ENCODE measurements at regions not wholly inside any gene's neighbourhood (a gene's known extent, or its start where the extent isn't known, plus 50 kb on each side); places are given as distances from the start of the nearest gene placed in this dataset.

DNA sequence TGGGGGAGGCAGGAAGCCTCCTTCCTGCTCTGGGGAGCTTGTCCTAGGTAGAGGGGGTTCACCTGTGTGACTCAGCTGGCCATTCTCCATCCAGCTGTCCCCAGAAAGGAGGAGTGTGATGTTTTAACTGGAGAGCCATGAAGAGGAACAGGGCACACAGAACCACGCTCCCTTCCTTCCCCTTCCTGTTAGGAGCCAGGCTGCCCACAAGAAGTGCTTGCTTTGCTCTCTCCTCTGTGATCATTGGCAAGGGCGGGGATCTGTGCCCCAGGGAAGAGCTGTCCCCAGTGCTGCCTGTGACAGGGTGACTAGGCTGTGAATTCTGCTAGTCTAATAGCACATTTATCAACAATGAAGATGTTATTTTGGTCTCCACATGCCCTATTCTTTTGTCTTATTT, 169.6 kb upstream of the GATB start:
- H3K9me3 ChIP-seq (ENCODE audit: control insufficient read depth, low read length), result no peaks in the 10 kb centered on the region
- H3K27me3 ChIP-seq (ENCODE audit: control insufficient read depth, insufficient read depth, low read length, poor library complexity, severe bottlenecking), result no peaks in the 10 kb centered on the region
- no peak overlapping the region for H3K27ac ChIP-seq (ENCODE audit: insufficient read depth, low read depth, low read length, poor library complexity, severe bottlenecking)
- no peak overlapping the region for H3K4me3 ChIP-seq (ENCODE audit: insufficient read depth, low read depth, low read length)
- WGBS, 2 experiments, result 89 to 93% methylated on average over 2 of the region's 2 CpGs
- H3K4me1 ChIP-seq (ENCODE audit: control insufficient read depth, insufficient read depth, low read length), result no peaks in the 10 kb centered on the region
- H3K36me3 ChIP-seq (ENCODE audit: control insufficient read depth, insufficient read depth, low read length), result no peaks in the 10 kb centered on the region

DNA sequence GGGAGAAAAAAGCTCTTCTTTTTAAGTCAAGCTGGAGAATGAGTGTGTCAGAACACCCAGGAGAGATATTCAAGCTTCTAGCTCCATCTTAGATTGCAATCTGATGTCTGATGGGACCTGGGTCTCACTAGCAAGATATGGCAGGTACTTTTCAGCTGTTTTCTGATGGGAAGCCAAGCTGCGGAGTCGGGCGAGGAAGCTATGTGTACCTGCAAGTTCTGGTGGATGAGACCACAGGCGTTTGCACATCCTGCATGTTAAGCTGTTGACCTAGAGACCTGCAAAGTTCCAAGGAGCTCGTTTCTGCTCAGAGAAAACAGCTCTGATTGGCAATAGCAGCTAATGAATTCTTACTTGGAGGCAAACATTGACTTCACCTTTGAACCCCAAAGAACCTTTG, 167.3 kb upstream of the GATB start:
- no peaks in the 10 kb centered on the region for H3K36me3 ChIP-seq (ENCODE audit: control insufficient read depth, insufficient read depth, low read length)
- 93 to 94% methylated on average over 5 of the region's 5 CpGs for WGBS, 2 experiments
- H3K4me3 ChIP-seq (ENCODE audit: insufficient read depth, low read depth, low read length), result no peak overlapping the region
- no peaks in the 10 kb centered on the region for H3K27me3 ChIP-seq (ENCODE audit: control insufficient read depth, insufficient read depth, low read length, poor library complexity, severe bottlenecking)
- no peaks in the 10 kb centered on the region for H3K9me3 ChIP-seq (ENCODE audit: control insufficient read depth, low read length)
- no peaks in the 10 kb centered on the region for H3K4me1 ChIP-seq (ENCODE audit: control insufficient read depth, insufficient read depth, low read length)
- H3K27ac ChIP-seq (ENCODE audit: insufficient read depth, low read depth, low read length, poor library complexity, severe bottlenecking), result no peak overlapping the region

DNA sequence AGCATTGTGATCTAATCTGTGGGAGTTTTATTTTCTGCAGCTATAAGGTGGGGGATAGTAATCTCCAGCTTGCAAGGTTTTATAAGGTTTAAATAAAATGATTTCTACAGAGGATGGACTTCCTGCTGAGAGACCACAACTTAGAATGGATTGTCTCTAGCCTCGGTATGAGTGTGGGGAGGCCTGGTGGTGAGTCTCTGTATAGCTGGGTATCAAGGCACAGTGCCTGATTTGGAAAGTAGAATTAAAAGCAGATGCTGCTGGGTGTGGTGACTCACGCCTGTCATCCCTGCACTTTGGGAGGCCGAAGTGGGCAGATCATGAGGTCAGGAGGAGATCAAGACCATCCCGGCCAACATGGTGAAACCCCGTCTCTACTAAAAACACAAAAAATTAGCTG, 162.0 kb upstream of the GATB start:
- H3K36me3 ChIP-seq (ENCODE audit: control insufficient read depth, insufficient read depth, low read length), result no peaks in the 10 kb centered on the region
- peaks cover 8% of the 10 kb centered on the region for H3K4me1 ChIP-seq (ENCODE audit: control insufficient read depth, insufficient read depth, low read length)
- no peaks in the 10 kb centered on the region for H3K9me3 ChIP-seq (ENCODE audit: control insufficient read depth, low read length)
- H3K27ac ChIP-seq (ENCODE audit: insufficient read depth, low read depth, low read length, poor library complexity, severe bottlenecking), result no peak overlapping the region
- 89 to 93% methylated on average over 5 of the region's 5 CpGs for WGBS, 2 experiments
- H3K4me3 ChIP-seq (ENCODE audit: insufficient read depth, low read depth, low read length), result no peak overlapping the region
- H3K27me3 ChIP-seq (ENCODE audit: control insufficient read depth, insufficient read depth, low read length, poor library complexity, severe bottlenecking), result no peaks in the 10 kb centered on the region

DNA sequence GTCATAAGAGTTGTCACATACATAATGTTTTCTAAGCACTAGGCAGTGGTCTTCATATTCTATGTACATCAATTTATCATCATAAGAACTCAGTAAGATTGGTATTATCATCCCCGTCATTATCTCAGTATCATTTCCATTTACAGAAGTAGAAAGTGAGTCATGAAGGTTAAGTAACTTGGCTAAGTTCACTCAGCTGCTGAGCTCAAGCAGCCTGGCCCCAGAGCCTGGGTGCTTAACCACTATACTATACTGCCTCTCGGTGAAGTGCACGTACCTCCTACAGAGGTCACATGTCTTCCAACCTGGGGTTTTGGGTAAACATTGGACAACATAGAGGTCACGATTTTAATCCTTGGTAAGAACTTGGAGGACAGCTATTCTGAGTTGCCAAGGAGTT, 161.5 kb upstream of the GATB start:
- no peaks in the 10 kb centered on the region for H3K9me3 ChIP-seq (ENCODE audit: control insufficient read depth, low read length)
- H3K4me3 ChIP-seq (ENCODE audit: insufficient read depth, low read depth, low read length), result no peak overlapping the region
- no peak overlapping the region for H3K27ac ChIP-seq (ENCODE audit: insufficient read depth, low read depth, low read length, poor library complexity, severe bottlenecking)
- no peaks in the 10 kb centered on the region for H3K36me3 ChIP-seq (ENCODE audit: control insufficient read depth, insufficient read depth, low read length)
- no peaks in the 10 kb centered on the region for H3K27me3 ChIP-seq (ENCODE audit: control insufficient read depth, insufficient read depth, low read length, poor library complexity, severe bottlenecking)
- WGBS, 2 experiments, result 91 to 94% methylated on average over 3 to 4 of the region's 4 CpGs
- peaks cover 11% of the 10 kb centered on the region for H3K4me1 ChIP-seq (ENCODE audit: control insufficient read depth, insufficient read depth, low read length)

DNA sequence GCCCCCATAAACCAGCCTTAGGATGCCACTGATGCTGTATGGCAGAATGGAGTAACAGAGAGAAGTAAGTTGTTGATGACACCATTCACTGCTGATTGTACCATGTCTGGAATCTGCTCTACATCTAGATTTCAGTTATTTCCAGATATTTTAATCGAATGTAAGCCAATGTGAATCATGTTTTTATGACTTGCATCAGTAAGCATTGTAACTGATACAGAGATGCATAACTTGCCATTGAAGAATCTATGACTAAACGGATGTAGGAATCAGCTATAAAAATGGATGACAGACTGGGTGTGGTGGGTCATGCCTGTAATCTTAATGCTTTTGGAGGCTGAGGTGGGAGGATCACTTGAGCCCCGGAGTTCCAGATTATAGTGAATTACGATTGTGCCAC, 161.0 kb upstream of the GATB start:
- Histone ChIP-seq H3K36me3 (ENCODE audit: control insufficient read depth, insufficient read depth, low read length) (no peaks in the 10 kb centered on the region), H3K9me3 (ENCODE audit: control insufficient read depth, low read length) (no peaks in the 10 kb centered on the region), H3K27me3 (ENCODE audit: control insufficient read depth, insufficient read depth, low read length, poor library complexity, severe bottlenecking) (no peaks in the 10 kb centered on the region), H3K4me3 (ENCODE audit: insufficient read depth, low read depth, low read length) (no peak overlapping the region), H3K4me1 (ENCODE audit: control insufficient read depth, insufficient read depth, low read length) (peaks cover 11% of the 10 kb centered on the region), H3K27ac (ENCODE audit: insufficient read depth, low read depth, low read length, poor library complexity, severe bottlenecking) (no peak overlapping the region)
- 78 to 92% methylated on average over 4 of the region's 4 CpGs for WGBS, 2 experiments

DNA sequence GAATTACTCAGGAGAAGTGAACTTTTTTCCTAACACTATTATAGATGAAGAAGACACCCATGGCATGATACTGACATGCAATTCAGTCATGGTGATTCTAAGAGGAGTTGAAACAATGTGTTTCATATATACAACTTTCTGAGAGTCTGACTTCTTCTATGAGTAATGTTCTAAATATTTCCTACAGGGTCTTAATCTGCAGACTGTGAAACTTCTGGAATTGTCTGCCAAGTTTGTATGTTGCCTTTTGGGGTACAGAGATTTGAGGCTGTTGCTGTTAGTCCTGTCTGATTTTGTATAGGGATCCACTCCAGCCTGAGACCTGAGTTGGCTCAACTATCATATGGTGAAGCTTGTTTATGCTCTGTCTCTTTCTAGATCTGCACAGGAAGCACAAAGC, 160.6 kb upstream of the GATB start:
- Histone ChIP-seq H3K36me3 (ENCODE audit: control insufficient read depth, insufficient read depth, low read length) (no peaks in the 10 kb centered on the region), H3K9me3 (ENCODE audit: control insufficient read depth, low read length) (no peaks in the 10 kb centered on the region), H3K4me3 (ENCODE audit: insufficient read depth, low read depth, low read length) (no peak overlapping the region), H3K27ac (ENCODE audit: insufficient read depth, low read depth, low read length, poor library complexity, severe bottlenecking) (no peak overlapping the region), H3K27me3 (ENCODE audit: control insufficient read depth, insufficient read depth, low read length, poor library complexity, severe bottlenecking) (no peaks in the 10 kb centered on the region), H3K4me1 (ENCODE audit: control insufficient read depth, insufficient read depth, low read length) (peaks cover 11% of the 10 kb centered on the region)

DNA sequence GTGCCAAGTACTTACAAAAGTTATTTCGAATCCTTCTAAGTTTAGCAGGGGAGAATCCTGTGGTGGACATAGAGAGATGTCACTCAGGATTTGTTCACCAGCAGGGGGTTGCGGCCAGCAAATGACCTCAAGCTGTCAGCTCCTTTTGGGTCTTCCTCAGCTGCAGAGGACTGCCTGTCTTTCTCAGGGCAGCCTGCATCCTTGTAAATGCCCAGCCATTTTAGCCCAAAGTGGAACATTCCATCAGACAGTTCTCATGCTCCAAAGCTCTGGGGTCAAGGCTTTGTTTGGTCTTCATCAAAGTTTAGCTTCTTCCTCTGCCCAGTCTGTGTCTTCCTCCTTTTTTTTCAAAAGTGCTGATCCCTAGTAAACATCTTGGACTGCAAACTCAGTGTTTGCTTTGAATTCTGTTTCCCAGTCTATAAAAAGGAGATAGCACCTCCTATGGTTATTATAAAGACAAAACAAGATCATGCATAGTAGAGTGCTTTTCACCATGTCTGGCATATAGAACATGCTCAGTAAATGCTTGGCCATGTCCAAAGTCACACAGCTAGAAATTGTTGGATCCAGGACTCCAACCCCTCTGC, 156.4 kb upstream of the GATB start:
- no peaks in the 10 kb centered on the region for H3K36me3 ChIP-seq (ENCODE audit: control insufficient read depth, insufficient read depth, low read length)
- no peak overlapping the region for H3K4me3 ChIP-seq (ENCODE audit: insufficient read depth, low read depth, low read length)
- WGBS, 2 experiments, result 30 to 37% methylated on average over 2 of the region's 2 CpGs
- H3K4me1 ChIP-seq (ENCODE audit: control insufficient read depth, insufficient read depth, low read length), result peaks cover 16% of the 10 kb centered on the region
- H3K27ac ChIP-seq (ENCODE audit: insufficient read depth, low read depth, low read length, poor library complexity, severe bottlenecking), result no peak overlapping the region
- no peaks in the 10 kb centered on the region for H3K27me3 ChIP-seq (ENCODE audit: control insufficient read depth, insufficient read depth, low read length, poor library complexity, severe bottlenecking)
- no peaks in the 10 kb centered on the region for H3K9me3 ChIP-seq (ENCODE audit: control insufficient read depth, low read length)

DNA sequence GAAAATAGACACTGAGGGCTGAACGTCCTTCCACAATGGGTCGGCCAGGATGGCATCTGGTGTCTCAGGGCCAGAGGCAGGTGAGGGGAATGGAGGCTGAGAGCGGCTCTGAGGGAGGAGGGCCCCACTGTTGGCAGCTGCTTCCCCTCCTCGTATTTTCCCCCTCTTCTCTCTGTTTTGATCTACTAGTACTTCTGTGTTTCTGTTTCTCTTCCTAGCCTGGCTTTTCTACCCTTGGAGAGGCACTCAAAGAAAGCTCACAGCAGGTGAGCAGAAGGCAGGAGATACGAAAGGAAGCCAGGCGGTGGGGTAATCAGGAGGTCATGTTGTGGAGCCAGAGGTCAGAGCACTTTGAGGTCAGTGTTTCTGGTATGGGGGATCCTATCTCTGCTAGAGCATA, 151.8 kb upstream of the GATB start:
- Histone ChIP-seq H3K4me1 (ENCODE audit: control insufficient read depth, insufficient read depth, low read length) (peaks cover 12% of the 10 kb centered on the region), H3K27ac (ENCODE audit: insufficient read depth, low read depth, low read length, poor library complexity, severe bottlenecking) (no peak overlapping the region), H3K4me3 (ENCODE audit: insufficient read depth, low read depth, low read length) (no peak overlapping the region), H3K9me3 (ENCODE audit: control insufficient read depth, low read length) (no peaks in the 10 kb centered on the region), H3K36me3 (ENCODE audit: control insufficient read depth, insufficient read depth, low read length) (no peaks in the 10 kb centered on the region), H3K27me3 (ENCODE audit: control insufficient read depth, insufficient read depth, low read length, poor library complexity, severe bottlenecking) (no peaks in the 10 kb centered on the region)
- 27 to 46% methylated on average over 6 of the region's 6 CpGs for WGBS, 2 experiments

DNA sequence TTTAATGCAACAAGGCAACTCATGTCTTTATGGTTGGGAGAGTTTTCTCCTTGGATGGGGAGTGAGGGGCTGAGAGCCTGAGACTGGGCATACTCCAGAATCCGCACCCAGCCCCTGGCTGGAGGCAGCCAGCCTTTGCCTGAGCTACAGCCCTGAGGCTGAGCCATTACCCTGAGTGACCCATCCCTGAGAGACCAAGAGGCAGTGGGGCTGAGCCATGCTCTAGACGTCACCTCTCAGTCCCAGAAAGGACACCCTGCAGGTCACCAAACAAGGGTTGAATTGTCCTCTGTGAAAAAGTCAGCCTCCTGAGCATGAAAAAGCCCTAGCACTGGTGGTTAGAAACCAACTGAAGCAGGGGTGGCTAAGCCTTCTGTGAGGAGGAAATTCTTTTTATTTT, 151.2 kb upstream of the GATB start:
- Histone ChIP-seq H3K27me3 (ENCODE audit: control insufficient read depth, insufficient read depth, low read length, poor library complexity, severe bottlenecking) (no peaks in the 10 kb centered on the region), H3K27ac (ENCODE audit: insufficient read depth, low read depth, low read length, poor library complexity, severe bottlenecking) (no peak overlapping the region), H3K36me3 (ENCODE audit: control insufficient read depth, insufficient read depth, low read length) (no peaks in the 10 kb centered on the region), H3K9me3 (ENCODE audit: control insufficient read depth, low read length) (no peaks in the 10 kb centered on the region), H3K4me1 (ENCODE audit: control insufficient read depth, insufficient read depth, low read length) (peaks cover 10% of the 10 kb centered on the region), H3K4me3 (ENCODE audit: insufficient read depth, low read depth, low read length) (no peak overlapping the region)
- WGBS, 2 experiments, result 48 to 54% methylated on average over 2 of the region's 2 CpGs

DNA sequence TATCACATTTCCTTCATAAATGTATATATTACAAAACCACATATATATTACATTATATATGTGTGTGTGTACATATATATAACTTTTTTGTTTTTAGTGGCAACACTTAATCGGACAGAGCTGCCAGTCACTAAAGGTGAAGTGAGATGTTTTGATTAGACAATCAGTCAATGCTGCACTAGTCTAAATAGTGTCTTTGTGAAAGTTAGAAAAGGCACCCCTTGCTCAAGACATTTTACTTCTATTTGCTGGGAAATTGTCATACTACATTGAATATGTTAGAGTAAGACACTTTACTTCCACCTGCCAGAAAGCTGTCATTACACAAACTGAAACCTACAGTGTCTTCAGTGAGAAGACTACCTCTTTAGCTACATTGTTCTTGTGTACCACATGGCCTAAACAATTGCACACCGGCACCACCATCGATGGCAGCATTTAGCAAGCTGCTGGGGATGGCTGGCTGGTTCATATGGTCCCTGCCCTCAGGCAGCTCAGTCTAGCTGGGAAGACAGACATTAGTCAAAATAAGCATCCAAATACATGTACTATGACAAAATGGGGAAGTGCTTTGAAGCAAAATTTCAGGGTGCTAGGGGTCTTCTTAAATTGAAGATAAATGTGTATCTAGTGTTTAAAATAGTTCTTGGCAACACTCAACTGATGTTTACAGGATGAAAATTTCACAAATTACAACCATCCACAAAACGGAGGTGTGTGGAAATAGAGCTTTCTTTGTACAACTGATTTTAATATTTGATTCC, 148.1 kb upstream of the GATB start:
- Histone ChIP-seq H3K27ac (ENCODE audit: insufficient read depth, low read depth, low read length, poor library complexity, severe bottlenecking) (no peak overlapping the region), H3K27me3 (ENCODE audit: control insufficient read depth, insufficient read depth, low read length, poor library complexity, severe bottlenecking) (no peaks in the 10 kb centered on the region), H3K9me3 (ENCODE audit: control insufficient read depth, low read length) (no peaks in the 10 kb centered on the region), H3K4me3 (ENCODE audit: insufficient read depth, low read depth, low read length) (no peak overlapping the region), H3K36me3 (ENCODE audit: control insufficient read depth, insufficient read depth, low read length) (no peaks in the 10 kb centered on the region), H3K4me1 (ENCODE audit: control insufficient read depth, insufficient read depth, low read length) (peaks cover 10% of the 10 kb centered on the region)
- 92 to 95% methylated on average over 3 to 4 of the region's 4 CpGs for WGBS, 2 experiments
